HG03521 (cell line): ENCODE measurements at regions not wholly inside any gene's neighbourhood (a gene's known extent, or its start where the extent isn't known, plus 50 kb on each side); places are given as distances from the start of the nearest gene placed in this dataset.
"Not testable (repeated sequence)": the region's sequence is repeated elsewhere in the genome, so short reads cannot be mapped to it uniquely, and the experiment has no call there.

ENCODE experiments used
- ATAC-seq: cut with Tn5 transposase; IDR thresholded peaks from one replicate; pipeline ENCODE4 v1.9.1; 2021; ENCODE audit warnings: mild to moderate bottlenecking, moderate library complexity; ENCODE audit not compliant: unreplicated experiment

GRCh38 chr20:40016392-40016791 is 672.6 kb downstream of the MAFB start:
- ATAC-seq = no peak

DNA sequence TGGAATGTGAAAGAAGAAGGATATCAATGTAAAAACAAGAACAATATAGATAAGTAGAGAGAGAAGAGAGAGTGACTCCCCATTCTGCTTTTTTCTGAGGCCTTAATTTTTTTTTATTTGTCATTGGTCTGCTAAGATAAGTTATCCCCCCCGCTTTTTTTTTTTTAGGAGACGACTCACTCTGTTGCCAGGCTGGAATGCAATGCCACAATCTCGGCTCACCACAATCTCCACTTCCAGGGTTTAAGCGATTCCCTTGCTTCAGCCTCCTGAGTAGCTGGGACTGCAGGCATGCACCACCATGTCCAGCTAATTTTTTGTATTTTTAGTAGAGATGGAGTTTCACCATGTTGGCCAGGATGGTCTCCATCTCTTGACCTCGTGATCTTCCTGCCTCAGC is 677.0 kb downstream of the MAFB start:
- not testable (repeated sequence) for ATAC-seq

- ATAC-seq = no peak
Observed at GRCh38 chr20:40010483-40010882, 678.6 kb downstream of the MAFB start.

DNA sequence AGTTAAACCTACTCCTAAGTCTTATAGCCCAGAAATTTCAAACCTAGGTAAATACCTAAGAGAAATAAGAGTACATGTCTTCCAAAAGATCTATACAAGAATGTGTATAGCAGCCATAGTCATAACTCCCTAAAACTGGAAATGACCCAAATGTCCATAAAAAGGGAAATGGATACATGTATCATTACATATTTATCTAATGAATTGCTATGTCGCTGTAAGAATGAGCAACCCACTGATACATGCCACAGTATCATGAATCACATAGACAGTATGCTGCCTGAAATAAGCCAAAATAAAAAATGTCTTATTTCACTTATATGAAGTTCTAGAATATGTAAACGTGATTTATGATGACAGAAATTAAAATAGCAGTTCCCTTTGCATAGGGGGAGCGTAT is 679.5 kb downstream of the MAFB start:
- no peak for ATAC-seq

- no peak for ATAC-seq
Observed at GRCh38 chr20:40008177-40008576, 680.9 kb downstream of the MAFB start.

GRCh38 chr20:40006168-40006860 is 682.7 kb downstream of the MAFB start:
- no peak for ATAC-seq

DNA sequence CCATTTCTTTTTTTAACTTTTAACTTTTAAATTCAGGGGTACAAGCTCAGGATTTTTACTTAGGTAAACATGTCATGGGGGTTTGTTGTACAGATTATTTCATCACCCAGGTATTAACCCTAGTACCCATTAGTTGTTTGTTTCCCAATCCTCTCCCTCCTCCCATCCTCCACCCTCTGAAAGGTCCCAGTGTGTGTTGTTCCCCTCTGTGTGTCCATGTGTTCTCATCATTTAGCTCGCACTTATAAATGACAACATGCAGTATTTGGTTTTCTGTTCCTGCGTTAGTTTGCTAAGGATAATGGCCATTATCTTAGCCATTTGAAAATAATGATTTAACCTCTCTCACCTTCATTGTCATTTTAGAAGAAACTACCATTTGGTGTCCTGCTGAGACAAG is 684.9 kb downstream of the MAFB start:
- not testable (repeated sequence) for ATAC-seq

- ATAC-seq = no peak
Observed at GRCh38 chr20:39993742-39994141, 695.3 kb downstream of the MAFB start.

GRCh38 chr20:39990692-39991091 is 698.3 kb downstream of the MAFB start:
- ATAC-seq = no peak

GRCh38 chr20:39988991-39989390 is 700.0 kb downstream of the MAFB start:
- ATAC-seq = no peak

- ATAC-seq = no peak
Observed at GRCh38 chr20:39986173-39986904, 702.7 kb downstream of the MAFB start.

GRCh38 chr20:39985271-39985827 is 703.7 kb downstream of the MAFB start:
- ATAC-seq = no peak

DNA sequence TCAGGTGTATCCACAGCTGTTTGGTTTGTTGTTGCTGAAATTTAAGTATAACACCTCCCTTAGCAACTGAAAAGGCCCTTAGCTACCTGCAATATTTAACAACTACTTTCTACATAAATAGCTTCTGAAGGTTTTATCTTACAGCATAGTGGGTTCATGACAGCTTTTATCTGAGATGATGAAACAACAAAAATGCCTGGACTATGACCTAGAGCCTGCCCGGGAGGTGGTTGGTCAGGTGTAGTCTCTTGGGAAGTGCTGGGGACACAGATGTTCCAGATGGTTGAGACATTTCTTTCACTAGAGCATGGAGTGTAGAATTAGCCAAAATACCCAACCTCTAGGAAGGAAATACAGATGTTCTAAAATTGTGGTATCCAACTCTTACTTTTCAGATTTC is 705.4 kb downstream of the MAFB start:
- no peak for ATAC-seq

- ATAC-seq = no peak
Observed at GRCh38 chr20:39983183-39983582, 705.9 kb downstream of the MAFB start.

GRCh38 chr20:39974966-39975501 is 714.0 kb downstream of the MAFB start:
- no peak for ATAC-seq

DNA sequence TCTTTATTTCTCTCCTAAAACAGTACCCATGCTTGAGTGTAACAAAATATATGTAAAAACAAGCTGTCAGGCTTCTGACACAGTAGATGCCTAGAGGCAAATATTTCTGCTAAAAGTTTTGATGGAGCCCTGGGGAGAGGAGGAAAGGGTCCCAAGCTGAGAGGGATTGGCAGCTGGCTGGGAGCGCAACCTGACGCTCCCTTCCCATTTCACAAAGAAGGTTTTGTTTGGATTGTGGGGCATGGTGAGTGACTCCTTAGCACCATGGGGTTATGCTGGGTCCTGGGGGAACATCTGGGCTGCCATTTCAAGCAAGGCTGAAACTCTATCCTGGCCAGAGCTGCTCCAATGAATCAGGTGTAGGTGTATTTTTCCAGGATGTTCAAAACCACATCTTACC is 720.5 kb downstream of the MAFB start:
- no peak for ATAC-seq

DNA sequence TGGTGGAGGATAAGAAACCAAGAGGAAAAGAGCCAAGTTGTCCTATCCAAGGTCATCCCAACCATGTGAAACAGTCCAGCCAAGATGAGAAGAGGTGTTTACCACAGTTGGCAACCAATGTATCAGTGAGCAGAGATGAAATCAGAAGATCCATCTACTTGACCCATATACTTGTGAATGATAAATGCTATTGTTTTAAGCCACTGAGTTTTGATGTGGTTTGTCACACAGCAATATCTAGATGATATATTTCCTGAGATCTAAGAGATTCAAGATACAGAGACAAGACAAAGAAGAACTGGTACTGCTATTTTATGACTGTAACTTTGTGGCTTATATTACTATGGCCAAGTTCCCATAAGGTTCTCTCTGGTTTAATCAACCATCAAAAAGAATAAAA is 721.2 kb downstream of the MAFB start:
- ATAC-seq = no peak

- ATAC-seq = no peak
Observed at GRCh38 chr20:39961637-39962244, 727.3 kb downstream of the MAFB start.

- ATAC-seq = no peak
Observed at GRCh38 chr20:39960522-39961428, 728.3 kb downstream of the MAFB start.

DNA sequence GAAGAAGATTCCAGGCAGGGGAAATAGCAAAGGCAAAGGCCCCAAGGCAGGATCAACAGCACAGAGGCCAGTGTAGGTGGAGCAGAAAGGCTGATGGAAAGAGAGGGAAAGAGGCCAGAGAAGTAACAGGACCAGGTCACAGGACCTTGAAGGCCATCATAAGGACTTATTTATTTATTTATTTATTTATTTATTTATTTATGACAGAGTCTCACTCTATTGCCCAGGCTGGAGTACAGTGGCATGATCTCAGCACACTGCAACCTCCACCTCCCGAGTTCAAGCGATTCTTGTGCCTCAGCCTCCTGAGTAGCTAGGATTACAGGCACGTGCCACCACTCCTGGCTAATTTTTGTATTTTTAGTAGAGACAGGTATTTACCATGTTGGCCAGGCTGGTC is 731.1 kb downstream of the MAFB start:
- ATAC-seq = not testable (repeated sequence)

GRCh38 chr20:39954621-39955020 is 734.4 kb downstream of the MAFB start:
- no peak for ATAC-seq
